HEK293T (cell line): ENCODE measurements at regions not wholly inside any gene's neighbourhood (a gene's known extent, or its start where the extent isn't known, plus 50 kb on each side); places are given as distances from the start of the nearest gene placed in this dataset.
"Not testable (repeated sequence)": the region's sequence is repeated elsewhere in the genome, so short reads cannot be mapped to it uniquely, and the experiment has no call there.

ENCODE experiments used
- CTCF ChIA-PET: fragments of 350-600 bp; formaldehyde crosslinking; extraction: SDS; loops from one replicate; lab custom pipeline; 2021; ENCODE audit warnings: antibody characterized with exemption, inconsistent platforms; lab: Yijun Ruan, JAX
- POLR2A ChIA-PET: fragments of 350-600 bp; formaldehyde crosslinking; extraction: SDS; loops from one replicate; lab custom pipeline; 2020; ENCODE audit warnings: antibody characterized with exemption, inconsistent platforms; lab: Yijun Ruan, JAX
- DNase-seq: peaks from one replicate; pipeline ENCODE4 v3.0.0; 2012; ENCODE audit warnings: mixed read lengths; ENCODE audit errors: extremely low spot score
- ARNT ChIP-seq: fragments of 450-650 bp; IDR thresholded peaks from 2 replicates; pipeline ENCODE4 v1.6.1; 2017; ENCODE audit warnings: mild to moderate bottlenecking
- BHLHE40 ChIP-seq: fragments of 450-650 bp; IDR thresholded peaks from 2 replicates; pipeline ENCODE4 v1.6.1; 2016; ENCODE audit warnings: mild to moderate bottlenecking, moderate library complexity, borderline replicate concordance
- CTBP1 ChIP-seq: fragments of 450-650 bp; IDR thresholded peaks from 2 replicates; pipeline ENCODE4 v1.6.1; 2016; ENCODE audit warnings: borderline replicate concordance
- ELF4 ChIP-seq: fragments of 450-650 bp; IDR thresholded peaks from 2 replicates; pipeline ENCODE4 v1.6.1; 2017; ENCODE audit warnings: antibody characterized with exemption
- FOXA1 ChIP-seq: fragments of 450-650 bp; IDR thresholded peaks from 2 replicates; pipeline ENCODE4 v1.6.1; 2016; ENCODE audit warnings: mild to moderate bottlenecking
- FOXK2 ChIP-seq: fragments of 450-650 bp; IDR thresholded peaks from 2 replicates; pipeline ENCODE4 v1.6.1; 2016; ENCODE audit warnings: mild to moderate bottlenecking
- FOXM1 ChIP-seq: fragments of 450-650 bp; IDR thresholded peaks from 2 replicates; pipeline ENCODE4 v1.6.1; 2017; ENCODE audit warnings: mild to moderate bottlenecking, borderline replicate concordance
- HDGF ChIP-seq: fragments of 450-650 bp; IDR thresholded peaks from 2 replicates; pipeline ENCODE4 v1.6.1; 2017; ENCODE audit warnings: antibody characterized with exemption, borderline replicate concordance
- L3MBTL2 ChIP-seq: fragments of 450-650 bp; conservative IDR thresholded peaks from 2 replicates; pipeline ENCODE4 v1.6.1; 2016; ENCODE audit warnings: mild to moderate bottlenecking
- LEF1 ChIP-seq: fragments of 450-650 bp; IDR thresholded peaks from 2 replicates; pipeline ENCODE4 v1.6.1; 2017; ENCODE audit warnings: mild to moderate bottlenecking, borderline replicate concordance
- NFRKB ChIP-seq: fragments of 450-650 bp; IDR thresholded peaks from 2 replicates; pipeline ENCODE4 v1.6.1; 2016; ENCODE audit warnings: mild to moderate bottlenecking, moderate library complexity
- PKNOX1 ChIP-seq: fragments of 450-650 bp; IDR thresholded peaks from 2 replicates; pipeline ENCODE4 v1.6.1; 2016
- SP1 ChIP-seq: fragments of 450-650 bp; IDR thresholded peaks from 2 replicates; pipeline ENCODE4 v1.6.1; 2017
- SUZ12 ChIP-seq: fragments of 450-650 bp; IDR thresholded peaks from 2 replicates; pipeline ENCODE4 v1.6.1; 2016; ENCODE audit warnings: mild to moderate bottlenecking
- TARDBP ChIP-seq: fragments of 450-650 bp; IDR thresholded peaks from 2 replicates; pipeline ENCODE4 v1.6.1; 2016
- ZNF384 ChIP-seq: fragments of 450-650 bp; IDR thresholded peaks from 2 replicates; pipeline ENCODE4 v1.6.1; 2016

DNA sequence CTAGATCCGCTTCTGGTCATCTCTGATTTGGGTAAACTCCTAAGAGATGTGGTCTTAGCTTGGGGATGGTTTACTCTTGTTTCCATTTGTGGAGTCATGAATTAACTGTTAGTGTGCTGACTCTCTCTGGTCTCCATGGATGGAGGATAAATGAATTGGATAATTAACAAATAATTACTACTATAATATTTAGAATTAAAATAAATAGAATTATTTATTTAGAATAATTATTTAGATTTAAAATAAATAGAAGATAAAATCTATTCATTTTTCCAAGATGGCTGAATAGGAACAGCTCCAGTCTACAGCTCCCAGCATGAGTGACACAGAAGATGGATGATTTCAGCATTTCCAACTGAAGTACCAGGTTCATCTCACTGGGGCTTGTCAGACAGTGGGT, 1587.4 kb upstream of the AGA start:
- DNase-seq: no peak
- TF ChIP-seq ELF4 (no peak), FOXA1 (no peak), BHLHE40 (no peak), ZNF384 (no peak), CTBP1 (no peak), L3MBTL2 (no peak)
- POLR2A ChIA-PET: no interaction called here
- CTCF ChIA-PET: no interaction called here

DNA sequence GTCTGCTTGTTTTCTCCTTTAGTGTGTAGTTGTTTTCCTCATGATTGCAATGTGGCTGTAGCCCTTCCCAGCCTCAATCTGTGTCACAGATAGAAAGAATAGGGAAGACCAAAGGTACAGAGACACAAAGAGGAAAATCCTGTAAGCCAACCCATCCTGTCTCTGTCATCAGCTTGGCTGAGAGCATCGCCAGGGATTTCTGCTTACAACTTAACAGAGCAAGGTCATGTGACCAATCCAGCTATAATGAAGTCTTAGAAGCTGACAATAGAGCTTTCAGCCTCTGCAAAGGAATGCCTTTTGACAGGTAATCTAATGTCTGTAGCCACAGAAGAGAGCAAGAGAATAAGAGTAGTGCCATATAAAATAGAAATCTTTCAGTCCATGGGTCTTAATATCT, 1598.0 kb upstream of the AGA start:
- ChIA-PET POLR2A (no interaction called here), CTCF (no interaction called here)
- no peak for TF ChIP-seq LEF1
- no peak for TF ChIP-seq ARNT
- TF ChIP-seq L3MBTL2: no peak
- no peak for TF ChIP-seq BHLHE40
- no peak for TF ChIP-seq ZNF384
- no peak for TF ChIP-seq NFRKB
- no peak for TF ChIP-seq HDGF
- no peak for TF ChIP-seq FOXM1
- TF ChIP-seq CTBP1: no peak
- TF ChIP-seq PKNOX1: no peak
- TF ChIP-seq FOXK2: no peak
- no peak for TF ChIP-seq ELF4
- no peak for TF ChIP-seq TARDBP
- no peak for TF ChIP-seq SP1
- no peak for TF ChIP-seq SUZ12
- TF ChIP-seq FOXA1: no peak
- no peak for DNase-seq

- no peak for TF ChIP-seq CTBP1
- no peak for TF ChIP-seq L3MBTL2
- no peak for TF ChIP-seq LEF1
- no peak for TF ChIP-seq ARNT
- no peak for TF ChIP-seq SP1
- TF ChIP-seq BHLHE40: no peak
- TF ChIP-seq PKNOX1: no peak
- TF ChIP-seq FOXK2: no peak
- no peak for TF ChIP-seq ELF4
- TF ChIP-seq ZNF384: no peak
- no peak for TF ChIP-seq TARDBP
- TF ChIP-seq SUZ12: no peak
- ChIA-PET POLR2A (no interaction called here), CTCF (no interaction called here)
- no peak for DNase-seq
Measured at GRCh38 chr4:179048839-179049453, 1606.7 kb upstream of the AGA start.

- TF ChIP-seq CTBP1: no peak
- no peak for DNase-seq
- POLR2A ChIA-PET: no interaction called here
- CTCF ChIA-PET: no interaction called here
Measured at GRCh38 chr4:179051206-179051605, 1609.0 kb upstream of the AGA start.

- TF ChIP-seq FOXM1 (no peak), BHLHE40 (no peak), FOXK2 (no peak), NFRKB (no peak), SP1 (no peak), FOXA1 (no peak), ZNF384 (no peak), L3MBTL2 (no peak), CTBP1 (no peak), PKNOX1 (no peak), TARDBP (no peak), SUZ12 (no peak), HDGF (no peak), ELF4 (no peak)
- CTCF ChIA-PET: no interaction called here
- DNase-seq: no peak
- POLR2A ChIA-PET: no interaction called here
Measured at GRCh38 chr4:179059396-179059795, 1617.2 kb upstream of the AGA start.

- DNase-seq, POLR2A ChIA-PET, CTCF ChIA-PET: not testable (repeated sequence)
Measured at GRCh38 chr4:179066254-179066653, 1624.0 kb upstream of the AGA start.

DNA sequence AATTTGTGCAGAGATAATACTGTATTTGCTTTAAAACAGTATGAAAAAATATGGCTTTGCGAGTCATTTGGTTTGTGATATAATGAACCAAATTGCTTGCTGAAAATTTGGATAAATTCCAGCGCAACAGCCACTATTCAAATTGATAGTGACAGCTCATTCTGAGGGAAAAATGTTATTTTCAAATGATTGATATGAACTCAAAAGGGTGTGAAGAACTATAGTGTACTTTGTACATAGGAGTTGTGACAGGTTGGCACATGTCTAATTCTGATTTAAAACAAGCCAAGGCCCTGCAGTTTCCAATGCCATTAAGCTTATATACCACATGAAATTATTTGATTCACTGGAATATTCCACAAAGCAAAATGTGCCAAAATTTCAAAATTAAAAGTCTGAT, 1628.9 kb upstream of the AGA start:
- CTCF ChIA-PET: no interaction called here
- POLR2A ChIA-PET: no interaction called here

More for the DNA sequence above, 1628.9 kb upstream of the AGA start:
- DNase-seq: no peak
- no peak for TF ChIP-seq NFRKB
